AG09309 (cell line): ENCODE measurements at regions not wholly inside any gene's neighbourhood (a gene's known extent, or its start where the extent isn't known, plus 50 kb on each side); places are given as distances from the start of the nearest gene placed in this dataset.

Source experiments
- DNase-seq: peaks from one replicate; pipeline ENCODE4 v3.0.0-alpha.2; 2010; ENCODE audit warnings: low read depth
- H3K4me3 ChIP-seq: 2 replicates; pipeline ENCODE4 v1.5.1; 2011; ENCODE audit warnings: mild to moderate bottlenecking, low read depth, low read length, moderate library complexity; ENCODE audit not compliant: control insufficient read depth
- CTCF ChIP-seq: IDR thresholded peaks from 2 replicates; pipeline ENCODE4 v1.5.1; 2011; ENCODE audit warnings: mild to moderate bottlenecking, low read depth, low read length, inconsistent platforms; ENCODE audit not compliant: insufficient read depth, control insufficient read depth; ENCODE audit errors: missing control alignments

DNA sequence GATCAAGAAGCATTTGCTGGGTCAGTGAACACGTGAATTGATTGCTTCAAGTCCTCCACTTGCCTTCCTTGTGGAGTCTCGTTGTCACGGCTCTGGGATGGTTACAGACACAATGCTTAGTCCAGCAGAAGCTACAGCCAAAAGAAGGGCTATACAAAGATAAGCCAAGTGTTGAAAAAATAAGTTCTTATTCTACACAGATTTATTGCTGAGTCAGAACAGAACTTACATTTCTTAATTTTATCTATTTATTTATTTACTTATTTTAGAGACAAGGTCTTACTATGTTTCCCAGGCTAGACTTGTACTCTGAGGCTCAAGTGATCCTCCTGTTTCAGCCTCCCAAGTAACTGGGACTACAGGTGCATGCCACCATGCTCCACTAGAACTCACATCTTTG is 199.0 kb downstream of the MYLK4 start:
- no peak overlapping the region for H3K4me3 ChIP-seq
- no peak for TF ChIP-seq CTCF
- DNase-seq = no peak

DNA sequence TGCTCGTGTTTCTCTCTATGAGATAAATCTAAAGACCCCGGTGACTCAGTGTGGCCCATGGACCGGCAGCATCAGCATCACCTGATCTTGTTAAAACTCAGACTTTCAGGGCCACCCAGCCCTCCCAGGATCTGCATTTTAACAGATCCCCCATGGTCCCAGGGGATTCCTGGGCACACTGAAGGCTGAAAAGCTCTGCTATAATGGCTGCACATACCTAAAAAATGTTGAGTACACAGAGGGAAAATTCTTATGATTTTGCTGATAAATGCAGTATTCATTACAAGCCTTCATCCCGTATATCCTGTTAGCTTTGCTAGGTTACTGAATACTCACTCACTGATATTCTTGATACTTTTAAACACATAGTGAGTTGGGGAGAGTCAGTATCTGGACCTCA is 200.5 kb downstream of the MYLK4 start:
- TF ChIP-seq CTCF = no peak
- DNase-seq = no peak
- H3K4me3 ChIP-seq = no peak overlapping the region

DNA sequence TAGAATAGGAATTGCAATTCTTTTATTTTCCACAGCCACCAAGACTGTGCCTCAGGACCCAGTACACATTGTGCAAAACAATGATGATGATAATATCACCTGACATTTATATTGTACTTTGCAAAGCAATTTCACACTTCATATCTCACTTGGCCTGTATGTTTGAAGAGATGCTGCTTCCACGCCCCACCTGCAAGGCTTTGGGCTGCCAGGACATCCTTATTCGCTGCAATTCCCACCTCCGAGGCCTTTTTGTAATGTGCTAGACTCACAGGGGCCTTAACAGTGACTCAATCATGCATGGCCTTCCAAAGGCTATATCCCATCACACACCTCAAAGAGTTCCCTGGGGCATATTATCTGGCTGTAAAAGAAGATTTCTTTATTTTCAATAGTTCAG is 200.9 kb downstream of the MYLK4 start:
- H3K4me3 ChIP-seq = no peak overlapping the region
- no peak for TF ChIP-seq CTCF
- DNase-seq = no peak

- no peak for TF ChIP-seq CTCF
- no peak overlapping the region for H3K4me3 ChIP-seq
- no peak for DNase-seq
Measured at GRCh38 chr6:2547355-2547754, 203.4 kb downstream of the MYLK4 start.

GRCh38 chr6:2546901-2547300 is 203.8 kb downstream of the MYLK4 start:
- DNase-seq = no peak
- no peak overlapping the region for H3K4me3 ChIP-seq
- no peak for TF ChIP-seq CTCF

GRCh38 chr6:2545383-2546038 is 205.2 kb downstream of the MYLK4 start:
- TF ChIP-seq CTCF = no peak
- no peak for DNase-seq
- H3K4me3 ChIP-seq = no peak overlapping the region

DNA sequence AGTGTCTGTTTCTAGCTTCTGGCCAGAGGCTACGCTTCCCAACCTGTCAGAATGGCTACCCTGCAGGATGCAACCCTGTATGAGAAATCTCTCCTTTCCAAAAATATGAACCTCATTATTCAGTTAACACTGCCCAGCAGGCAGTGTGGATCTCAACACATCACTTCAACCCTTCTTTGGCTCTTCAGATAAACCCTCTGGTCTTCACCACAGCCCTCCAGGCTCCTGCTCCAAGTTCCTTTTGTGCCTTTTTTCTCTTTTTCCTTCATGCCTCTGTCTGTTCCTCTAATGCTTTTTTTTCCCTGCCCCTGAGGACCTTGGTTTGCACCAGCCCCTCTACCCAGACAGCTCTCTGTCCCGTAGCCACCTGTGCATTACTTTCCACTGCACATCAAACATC is 207.4 kb downstream of the MYLK4 start:
- no peak for DNase-seq
- TF ChIP-seq CTCF = no peak
- no peak overlapping the region for H3K4me3 ChIP-seq
